ENCODE measurements at regions not wholly inside any gene's neighbourhood (a gene's known extent, or its start where the extent isn't known, plus 50 kb on each side); places are given as distances from the start of the nearest gene placed in this dataset.

DNA sequence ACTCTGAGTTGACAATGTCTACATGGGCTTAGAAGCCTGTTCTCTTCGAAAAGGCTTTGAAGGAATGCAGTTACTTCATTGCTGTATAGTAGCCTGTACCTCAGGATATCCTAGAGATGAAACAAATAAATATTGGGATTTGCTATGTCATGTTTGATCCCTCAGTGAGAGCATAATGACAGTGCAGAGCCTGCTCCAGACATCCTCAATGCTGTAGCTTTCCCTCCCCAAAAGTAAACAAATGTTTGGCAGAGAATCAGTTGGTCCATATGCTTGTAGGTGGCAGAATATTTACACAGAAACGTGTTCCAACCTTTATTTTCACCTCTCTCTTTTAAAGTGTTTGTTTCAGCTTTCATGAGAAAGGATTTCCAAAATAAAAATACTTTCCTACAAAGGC is 515.3 kb upstream of the SGCG start:
- DNase-seq (no peak), ATAC-seq (ENCODE audit: low read depth) (no peak)
- Histone ChIP-seq H3K79me2 (ENCODE audit: control insufficient read depth, insufficient read depth, low read length) (no peaks in the 10 kb centered on the region), H4K20me1 (ENCODE audit: control insufficient read depth, insufficient read depth, low read length, poor library complexity, severe bottlenecking) (no peaks in the 10 kb centered on the region), H3K4me1 (ENCODE audit: control insufficient read depth in 2 of 2, insufficient read depth in 2 of 2, low read length in 2 of 2) (no peaks in the 10 kb centered on the region), H3K36me3 (replicated peaks in 1 of 2; ENCODE audit: control extremely low read depth in 1 of 2, control insufficient read depth in 1 of 2, extremely low read depth in 1 of 2, insufficient read depth in 2 of 2, low read length in 1 of 2) (no peaks in the 10 kb centered on the region), H3K4me3 (ENCODE audit: control extremely low read depth in 1 of 5, extremely low read depth in 1 of 5, insufficient read depth in 1 of 5, low read depth in 2 of 5, low read length in 4 of 5) (no peak overlapping the region), H3K4me2 (replicated peaks; ENCODE audit: low read depth, low read length, poor library complexity, severe bottlenecking) (no peak overlapping the region), H3K27me3 (replicated peaks in 1 of 4; ENCODE audit: control extremely low read depth in 1 of 4, control insufficient read depth in 3 of 4, insufficient read depth in 4 of 4, low read length in 3 of 4) (no peaks in the 10 kb centered on the region), H2AFZ (ENCODE audit: insufficient read depth, low read depth, low read length, poor library complexity, severe bottlenecking) (no peak overlapping the region), H3K9me3 (ENCODE audit: control extremely low read depth in 1 of 3, control insufficient read depth in 2 of 3, insufficient read depth in 1 of 3, low read length in 2 of 3) (no peaks in the 10 kb centered on the region), H3K27ac (ENCODE audit: low read length in 2 of 2) (no peak overlapping the region), H3K9ac (ENCODE audit: low read length) (no peak overlapping the region)
- peaks cover 2% of the 10 kb centered on the region for H3K9me3 Mint-ChIP-seq (ENCODE audit: insufficient read depth)
- H3K27ac Mint-ChIP-seq, result no peak overlapping the region
- intact Hi-C loops (cut with micrococcal nuclease), result no loop called here
- no peak overlapping the region for H3K4me3 Mint-ChIP-seq
- no CpG with 5 or more reads among the region's 2 CpGs for WGBS (ENCODE audit: insufficient coverage)
- H3K4me1 Mint-ChIP-seq, result no peaks in the 10 kb centered on the region
- ChIA-PET POLR2A (no interaction called here), CTCF (no interaction called here)
- TF ChIP-seq CTCF (IDR thresholded peaks at IDR 0.05), result no peak
- TF ChIP-seq EZH2 (IDR thresholded peaks at IDR 0.05; ENCODE audit: borderline replicate concordance, insufficient read depth, low read depth, low read length, poor library complexity, severe bottlenecking), result no peak
- H3K27me3 Mint-ChIP-seq, result no peaks in the 10 kb centered on the region

GRCh38 chr13:22690756-22691155 is 490.0 kb upstream of the SGCG start:
- no peaks in the 10 kb centered on the region for H4K20me1 ChIP-seq (ENCODE audit: control insufficient read depth, insufficient read depth, low read length, poor library complexity, severe bottlenecking)
- no peak for ATAC-seq (ENCODE audit: low read depth)
- no peaks in the 10 kb centered on the region for H3K4me1 Mint-ChIP-seq

More at GRCh38 chr13:22690756-22691155, 490.0 kb upstream of the SGCG start:
- no peak overlapping the region for H3K27ac Mint-ChIP-seq
- no peaks in the 10 kb centered on the region for H3K79me2 ChIP-seq (ENCODE audit: control insufficient read depth, insufficient read depth, low read length)
- no peak overlapping the region for H3K4me3 ChIP-seq (ENCODE audit: control extremely low read depth in 1 of 5, extremely low read depth in 1 of 5, insufficient read depth in 1 of 5, low read depth in 2 of 5, low read length in 4 of 5)
- TF ChIP-seq EZH2 (IDR thresholded peaks at IDR 0.05; ENCODE audit: borderline replicate concordance, insufficient read depth, low read depth, low read length, poor library complexity, severe bottlenecking), result no peak
- TF ChIP-seq CTCF (IDR thresholded peaks at IDR 0.05), result no peak
- no peaks in the 10 kb centered on the region for H3K27me3 Mint-ChIP-seq
- CTCF ChIA-PET, result no interaction called here
- no peak overlapping the region for H3K4me2 ChIP-seq (replicated peaks; ENCODE audit: low read depth, low read length, poor library complexity, severe bottlenecking)
- POLR2A ChIA-PET, result no interaction called here
- intact Hi-C loops (cut with micrococcal nuclease), result no loop called here
- no peak overlapping the region for H3K9ac ChIP-seq (ENCODE audit: low read length)
- no peak for DNase-seq
- H3K9me3 ChIP-seq (ENCODE audit: control extremely low read depth in 1 of 3, control insufficient read depth in 2 of 3, insufficient read depth in 1 of 3, low read length in 2 of 3), result peaks cover 0 to 10% (median 0%) of the 10 kb centered on the region in 3 donors
- no peaks in the 10 kb centered on the region for H3K4me1 ChIP-seq (ENCODE audit: control insufficient read depth in 2 of 2, insufficient read depth in 2 of 2, low read length in 2 of 2)
- H3K4me3 Mint-ChIP-seq, result no peak overlapping the region
- H3K27me3 ChIP-seq (replicated peaks in 1 of 4; ENCODE audit: control extremely low read depth in 1 of 4, control insufficient read depth in 3 of 4, insufficient read depth in 4 of 4, low read length in 3 of 4), result no peaks in the 10 kb centered on the region
- H3K27ac ChIP-seq (ENCODE audit: low read length in 2 of 2), result no peak overlapping the region
- H2AFZ ChIP-seq (ENCODE audit: insufficient read depth, low read depth, low read length, poor library complexity, severe bottlenecking), result no peak overlapping the region
- H3K9me3 Mint-ChIP-seq (ENCODE audit: insufficient read depth), result peaks cover 11% of the 10 kb centered on the region
- WGBS (ENCODE audit: insufficient coverage), result 79% methylated on average over 7 of the region's 8 CpGs
- no peaks in the 10 kb centered on the region for H3K36me3 ChIP-seq (replicated peaks in 1 of 2; ENCODE audit: control extremely low read depth in 1 of 2, control insufficient read depth in 1 of 2, extremely low read depth in 1 of 2, insufficient read depth in 2 of 2, low read length in 1 of 2)

Data from B cell (primary cell).